ENCODE measurements at regions not wholly inside any gene's neighbourhood (a gene's known extent, or its start where the extent isn't known, plus 50 kb on each side); places are given as distances from the start of the nearest gene placed in this dataset.

DNA sequence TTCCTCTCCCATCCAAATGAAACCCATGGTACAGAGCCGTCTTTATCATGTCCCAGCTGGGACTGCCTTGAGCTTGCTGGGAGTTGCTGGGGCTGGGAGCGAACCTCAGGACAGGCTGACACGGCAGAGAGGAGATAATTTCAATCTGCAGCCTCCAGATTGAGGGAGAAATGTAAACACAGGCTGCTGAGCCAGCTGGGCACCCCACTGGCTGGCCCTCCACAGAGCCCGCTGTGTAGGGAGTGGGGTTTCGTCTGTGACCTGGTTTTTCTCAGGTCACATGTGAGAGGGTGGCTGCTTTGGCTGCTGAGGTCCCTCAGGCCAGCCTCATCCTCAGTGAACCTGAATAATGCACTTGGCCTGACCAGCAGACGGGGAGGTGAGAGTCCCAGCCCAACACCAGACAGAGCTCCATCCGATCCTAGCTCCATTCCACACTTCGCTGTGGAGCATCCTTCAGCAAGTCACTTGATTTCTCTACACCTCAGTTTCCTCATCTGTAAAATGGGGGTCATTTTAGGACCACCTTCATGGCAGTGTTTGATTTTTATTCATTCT is 121.6 kb upstream of the MRPS22 start:
- Histone ChIP-seq H3K27me3 (ENCODE audit: low read length) (no peaks in the 10 kb centered on the region), H3K9me3 (ENCODE audit: low read length) (no peaks in the 10 kb centered on the region), H3K36me3 (ENCODE audit: low read depth, low read length) (no peaks in the 10 kb centered on the region), H3K27ac (ENCODE audit: low read length) (no peak overlapping the region), H3K4me1 (ENCODE audit: insufficient read depth, low read length) (no peaks in the 10 kb centered on the region), H3K4me2 (ENCODE audit: low read length) (no peak overlapping the region), H3F3A (ENCODE audit: low read length, unreplicated experiment) (no peaks in the 10 kb centered on the region), H3K9ac (ENCODE audit: low read length) (no peak overlapping the region), H3K9me2 (replicated peaks; ENCODE audit: low read length) (no peaks in the 10 kb centered on the region), H4K20me1 (ENCODE audit: low read length) (no peaks in the 10 kb centered on the region), H2AFZ (ENCODE audit: low read length) (no peak overlapping the region), H3K4me3 (ENCODE audit: low read length) (no peak overlapping the region), H3K79me2 (ENCODE audit: low read length) (no peaks in the 10 kb centered on the region)
- intact Hi-C loops (cut with micrococcal nuclease) = no loop called here
- ChIA-PET CTCF (no interaction called here), POLR2A (ENCODE audit: unreplicated experiment) (no interaction called here)
- BruUV-seq (replicated peaks) = no TSS peak
- TF ChIP-seq EZH2 (IDR thresholded peaks at IDR 0.05; ENCODE audit: low read length, unreplicated experiment) (no peak), EZH2phosphoT487 (IDR thresholded peaks at IDR 0.05; ENCODE audit: borderline replicate concordance, low read length) (no peak)
- TF ChIP-seq, protein P1, sequence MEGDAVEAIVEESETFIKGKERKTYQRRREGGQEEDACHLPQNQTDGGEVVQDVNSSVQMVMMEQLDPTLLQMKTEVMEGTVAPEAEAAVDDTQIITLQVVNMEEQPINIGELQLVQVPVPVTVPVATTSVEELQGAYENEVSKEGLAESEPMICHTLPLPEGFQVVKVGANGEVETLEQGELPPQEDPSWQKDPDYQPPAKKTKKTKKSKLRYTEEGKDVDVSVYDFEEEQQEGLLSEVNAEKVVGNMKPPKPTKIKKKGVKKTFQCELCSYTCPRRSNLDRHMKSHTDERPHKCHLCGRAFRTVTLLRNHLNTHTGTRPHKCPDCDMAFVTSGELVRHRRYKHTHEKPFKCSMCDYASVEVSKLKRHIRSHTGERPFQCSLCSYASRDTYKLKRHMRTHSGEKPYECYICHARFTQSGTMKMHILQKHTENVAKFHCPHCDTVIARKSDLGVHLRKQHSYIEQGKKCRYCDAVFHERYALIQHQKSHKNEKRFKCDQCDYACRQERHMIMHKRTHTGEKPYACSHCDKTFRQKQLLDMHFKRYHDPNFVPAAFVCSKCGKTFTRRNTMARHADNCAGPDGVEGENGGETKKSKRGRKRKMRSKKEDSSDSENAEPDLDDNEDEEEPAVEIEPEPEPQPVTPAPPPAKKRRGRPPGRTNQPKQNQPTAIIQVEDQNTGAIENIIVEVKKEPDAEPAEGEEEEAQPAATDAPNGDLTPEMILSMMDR (conservative IDR thresholded peaks at IDR 0.05; ENCODE audit: low read depth, low read length) = no peak
- ATAC-seq (no peak), DNase-seq (no peak)

DNA sequence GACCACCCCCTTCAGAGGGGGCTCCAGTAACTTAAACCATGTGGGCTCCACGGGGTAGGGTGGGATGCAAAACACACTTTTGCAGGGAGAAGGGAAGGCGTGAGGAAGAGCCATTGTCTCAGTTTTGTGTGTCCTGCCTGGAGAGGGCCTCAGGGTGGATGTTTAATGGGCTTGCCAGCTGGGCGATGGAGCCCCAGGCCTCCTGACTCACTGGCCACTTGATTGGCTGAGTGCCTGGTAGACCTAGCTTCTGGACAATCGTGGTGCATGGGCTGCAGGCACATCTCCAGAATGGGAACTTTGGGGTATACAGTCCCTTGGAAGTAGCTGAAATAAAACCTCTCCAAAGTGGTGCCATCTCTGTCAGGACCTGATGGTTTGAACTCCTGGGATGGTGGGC is 118.3 kb upstream of the MRPS22 start:
- Histone ChIP-seq H4K20me1 (ENCODE audit: low read length) (no peaks in the 10 kb centered on the region), H3K79me2 (ENCODE audit: low read length) (no peaks in the 10 kb centered on the region), H3K4me2 (ENCODE audit: low read length) (no peak overlapping the region), H3K36me3 (ENCODE audit: low read depth, low read length) (no peaks in the 10 kb centered on the region), H3K9ac (ENCODE audit: low read length) (no peak overlapping the region), H3K9me2 (replicated peaks; ENCODE audit: low read length) (no peaks in the 10 kb centered on the region), H3K27me3 (ENCODE audit: low read length) (no peaks in the 10 kb centered on the region), H3F3A (ENCODE audit: low read length, unreplicated experiment) (no peaks in the 10 kb centered on the region), H2AFZ (ENCODE audit: low read length) (no peak overlapping the region), H3K4me1 (ENCODE audit: insufficient read depth, low read length) (no peaks in the 10 kb centered on the region), H3K9me3 (ENCODE audit: low read length) (no peaks in the 10 kb centered on the region), H3K4me3 (ENCODE audit: low read length) (no peak overlapping the region), H3K27ac (ENCODE audit: low read length) (no peak overlapping the region)
- no TSS peak for BruUV-seq (replicated peaks)
- ChIA-PET POLR2A (ENCODE audit: unreplicated experiment) (no interaction called here), CTCF (no interaction called here)
- ATAC-seq = no peak
- intact Hi-C loops (cut with micrococcal nuclease) = no loop called here
- TF ChIP-seq, protein P1 (conservative IDR thresholded peaks at IDR 0.05; ENCODE audit: low read depth, low read length) = no peak
- TF ChIP-seq EZH2 (IDR thresholded peaks at IDR 0.05; ENCODE audit: low read length, unreplicated experiment) = no peak
- TF ChIP-seq EZH2phosphoT487 (IDR thresholded peaks at IDR 0.05; ENCODE audit: borderline replicate concordance, low read length) = no peak
- peak; percentile 35 for DNase-seq

DNA sequence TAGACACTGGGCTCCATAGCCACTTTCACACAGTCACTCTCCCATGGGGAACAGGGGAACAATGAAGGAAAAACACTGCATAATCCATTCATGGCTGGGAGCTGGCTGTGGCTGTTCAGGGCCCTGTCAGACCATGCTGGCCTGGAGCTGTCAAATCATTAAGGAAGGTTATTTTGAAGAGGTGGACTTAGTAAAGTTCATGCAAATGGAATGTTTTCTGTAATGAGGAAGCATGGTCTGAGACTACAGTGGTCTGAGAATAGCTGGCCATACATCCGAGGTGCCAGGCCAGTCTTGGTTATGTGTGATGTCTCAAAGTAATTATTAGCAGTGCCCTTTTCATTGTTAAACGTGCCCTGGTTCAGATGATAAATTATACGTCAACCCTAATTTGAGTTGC is 117.1 kb upstream of the MRPS22 start:
- no peak overlapping the region for H3K4me2 ChIP-seq (ENCODE audit: low read length)

More for the DNA sequence above, 117.1 kb upstream of the MRPS22 start:
- intact Hi-C loops (cut with micrococcal nuclease) = no loop called here
- DNase-seq = no peak
- Histone ChIP-seq H2AFZ (ENCODE audit: low read length) (no peak overlapping the region), H3K27ac (ENCODE audit: low read length) (no peak overlapping the region), H3K9me2 (replicated peaks; ENCODE audit: low read length) (no peaks in the 10 kb centered on the region), H3K79me2 (ENCODE audit: low read length) (no peaks in the 10 kb centered on the region), H3K4me1 (ENCODE audit: insufficient read depth, low read length) (no peaks in the 10 kb centered on the region), H3F3A (ENCODE audit: low read length, unreplicated experiment) (no peaks in the 10 kb centered on the region), H3K36me3 (ENCODE audit: low read depth, low read length) (no peaks in the 10 kb centered on the region), H3K27me3 (ENCODE audit: low read length) (no peaks in the 10 kb centered on the region), H4K20me1 (ENCODE audit: low read length) (no peaks in the 10 kb centered on the region), H3K9me3 (ENCODE audit: low read length) (no peaks in the 10 kb centered on the region), H3K4me3 (ENCODE audit: low read length) (no peak overlapping the region), H3K9ac (ENCODE audit: low read length) (no peak overlapping the region)
- no TSS peak for BruUV-seq (replicated peaks)
- no peak for ATAC-seq
- CTCF ChIA-PET = no interaction called here
- TF ChIP-seq EZH2 (IDR thresholded peaks at IDR 0.05; ENCODE audit: low read length, unreplicated experiment) (no peak), EZH2phosphoT487 (IDR thresholded peaks at IDR 0.05; ENCODE audit: borderline replicate concordance, low read length) (no peak)
- TF ChIP-seq, protein P1 (conservative IDR thresholded peaks at IDR 0.05; ENCODE audit: low read depth, low read length) = no peak
- POLR2A ChIA-PET (ENCODE audit: unreplicated experiment) = interaction anchor here (0.5 kb wide), 1 partner anchor 13 kb away, joined by 3 read pairs; no protein-coding TSS in a partner anchor
